Small intestine (tissue), 7 donors: ENCODE measurements at regions not wholly inside any gene's neighbourhood (a gene's known extent, or its start where the extent isn't known, plus 50 kb on each side); places are given as distances from the start of the nearest gene placed in this dataset.
A peak's percentile ranks its signal among the peaks of the same experiment; 100 is the strongest.

Experiments
- DNase-seq, 2 donors: peaks; one replicate each; pipeline versions ENCODE4 v3.0.0 to v3.0.0-alpha.2; 2013
- FAIRE-seq: peaks from 2 replicates; lab custom pipeline; 2012; peaks lifted over from hg19 to GRCh38; lab: Jason Lieb, UNC
- H3K27ac ChIP-seq, 3 donors: one replicate each; pipeline ENCODE4 v1.5.1; 2013; ENCODE audit warnings: low read length in 2 of 3, mild to moderate bottlenecking in 2 of 3, control low read depth in 1 of 3, inconsistent platforms in 1 of 3, low read depth in 1 of 3, moderate library complexity in 1 of 3
- H3K27me3 ChIP-seq, 3 donors: one replicate each; pipeline ENCODE4 v1.6.1; 2013; ENCODE audit warnings: low read length in 3 of 3, inconsistent platforms in 1 of 3; ENCODE audit not compliant: control insufficient read depth in 3 of 3, insufficient read depth in 3 of 3
- H3K36me3 ChIP-seq, 3 donors: one replicate each; pipeline ENCODE4 v1.6.1; 2013; ENCODE audit warnings: low read length in 3 of 3, inconsistent platforms in 1 of 3, low read depth in 1 of 3, mild to moderate bottlenecking in 1 of 3, moderate library complexity in 1 of 3; ENCODE audit not compliant: control insufficient read depth in 3 of 3, insufficient read depth in 2 of 3
- H3K4me1 ChIP-seq, 3 donors: one replicate each; pipeline ENCODE4 v1.6.1; 2013; ENCODE audit warnings: low read length in 2 of 3, inconsistent platforms in 1 of 3, low read depth in 1 of 3, mild to moderate bottlenecking in 1 of 3, moderate library complexity in 1 of 3; ENCODE audit not compliant: control insufficient read depth in 3 of 3, insufficient read depth in 2 of 3
- H3K4me3 ChIP-seq, 3 donors: one replicate each; pipeline ENCODE4 v1.5.1; 2013; ENCODE audit warnings: low read length in 3 of 3, control low read depth in 1 of 3, inconsistent platforms in 1 of 3, low read depth in 1 of 3, mild to moderate bottlenecking in 1 of 3, moderate library complexity in 1 of 3
- H3K9me3 ChIP-seq, 2 donors: one replicate each; pipeline ENCODE4 v1.6.1; 2013; ENCODE audit warnings: low read depth in 1 of 2, low read length in 1 of 2; ENCODE audit not compliant: control insufficient read depth in 2 of 2, insufficient read depth in 1 of 2
- WGBS, 3 donors: extraction: QIAGEN DNeasy Blood & Tissue Kit; methylation state at CpG; one replicate each; pipeline ENCODE4 v1.1.7; 2013; 5-methylcytosine and 5-hydroxymethylcytosine counted together
- donor health status: healthy with polysubstance abuse.
- donor health status: control.
- donor health status: control.
- donor health status: Bipolar disorder and iron deficiency.
- donor health status: healthy.

DNA sequence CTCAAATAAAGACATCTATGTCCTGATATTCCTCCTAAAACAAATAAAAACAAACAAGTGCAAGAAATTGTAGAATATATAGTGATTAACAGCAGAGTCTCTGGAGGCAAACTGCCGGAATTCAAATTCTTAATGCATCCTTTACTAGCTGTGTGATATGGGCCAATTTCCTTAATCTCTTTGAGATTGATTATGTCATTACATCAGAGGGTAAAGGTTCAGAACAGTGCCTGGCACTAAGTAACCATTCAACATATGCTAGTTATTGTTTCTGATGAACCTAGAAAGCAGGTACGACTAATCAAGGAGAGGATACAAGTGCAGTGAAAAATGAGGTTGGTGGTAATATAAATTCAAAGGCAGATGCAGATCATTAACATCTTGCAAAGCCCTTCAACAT, 81.1 kb upstream of the ADAMTS19 start:
- H3K9me3 ChIP-seq, result no peaks in the 10 kb centered on the region
- DNase-seq, result peak; percentile 46 to 85
- H3K4me3 ChIP-seq, result no peak overlapping the region
- no peaks in the 10 kb centered on the region for H3K36me3 ChIP-seq
- peaks cover 0 to 21% (median 3%) of the 10 kb centered on the region in 3 donors for H3K4me1 ChIP-seq
- FAIRE-seq, result peak; percentile 55
- WGBS, 3 donors, result 14 to 64% (median 30%) methylated on average over 2 of the region's 2 CpGs
- no peaks in the 10 kb centered on the region for H3K27me3 ChIP-seq
- H3K27ac ChIP-seq, result peak overlapping the region; percentile 29 to 78 (median 34)

GRCh38 chr5:129379406-129379805, 80.7 kb upstream of the ADAMTS19 start:
- Histone ChIP-seq H3K36me3 (no peaks in the 10 kb centered on the region), H3K4me1 (peaks cover 0 to 21% (median 3%) of the 10 kb centered on the region in 3 donors), H3K27me3 (no peaks in the 10 kb centered on the region), H3K27ac (peak overlapping the region; percentile 29 to 78 (median 34)), H3K9me3 (no peaks in the 10 kb centered on the region), H3K4me3 (no peak overlapping the region)
- 27 to 51% (median 33%) methylated on average over 4 of the region's 4 CpGs for WGBS, 3 donors
- no peak for FAIRE-seq
- DNase-seq, result peak in 1 of 2 donors; percentile 14

GRCh38 chr5:129382921-129383672, 77.0 kb upstream of the ADAMTS19 start:
- H3K4me3 ChIP-seq, result no peak overlapping the region
- DNase-seq (no peak), FAIRE-seq (no peak)
- WGBS, 3 donors, result 55 to 92% (median 84%) methylated on average over 1 of the region's 1 CpG
- no peak overlapping the region for H3K27ac ChIP-seq
- no peaks in the 10 kb centered on the region for H3K9me3 ChIP-seq
- no peaks in the 10 kb centered on the region for H3K36me3 ChIP-seq
- H3K4me1 ChIP-seq, result peaks cover 0 to 10% (median 3%) of the 10 kb centered on the region in 3 donors
- no peaks in the 10 kb centered on the region for H3K27me3 ChIP-seq

GRCh38 chr5:129384193-129384592, 75.9 kb upstream of the ADAMTS19 start:
- Histone ChIP-seq H3K27me3 (no peaks in the 10 kb centered on the region), H3K4me1 (peaks cover 0 to 11% (median 3%) of the 10 kb centered on the region in 3 donors), H3K27ac (no peak overlapping the region), H3K9me3 (no peaks in the 10 kb centered on the region), H3K4me3 (no peak overlapping the region), H3K36me3 (no peaks in the 10 kb centered on the region)
- DNase-seq (peak; percentile 47 to 76), FAIRE-seq (no peak)
- 35 to 60% (median 41%) methylated on average over 4 of the region's 4 CpGs for WGBS, 3 donors

DNA sequence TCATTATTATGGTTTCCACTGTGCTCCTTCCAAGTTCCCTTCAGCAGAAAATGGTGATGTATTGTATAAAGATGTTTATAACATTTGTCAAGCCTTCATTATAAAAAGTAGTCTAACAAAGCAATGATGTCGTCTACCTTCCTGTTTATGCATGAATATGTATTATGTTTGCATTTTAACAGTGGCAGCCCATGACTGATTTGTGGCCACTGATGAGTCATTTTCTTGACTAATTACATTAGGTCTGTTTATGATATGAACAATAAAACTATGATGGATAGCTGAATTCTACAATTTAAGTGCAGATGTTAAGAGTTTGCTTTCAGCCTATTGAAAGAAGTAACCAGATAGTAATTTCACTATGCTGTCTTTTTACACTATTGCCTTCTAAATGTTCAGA, 75.4 kb upstream of the ADAMTS19 start:
- FAIRE-seq (no peak), DNase-seq (peak in 1 of 2 donors; percentile 58)
- peaks cover 0 to 6% (median 0%) of the 10 kb centered on the region in 3 donors for H3K4me1 ChIP-seq
- WGBS, 3 donors, result 35 to 69% (median 47%) methylated on average over 1 of the region's 1 CpG
- H3K4me3 ChIP-seq, result no peak overlapping the region
- H3K9me3 ChIP-seq, result no peaks in the 10 kb centered on the region
- H3K27me3 ChIP-seq, result no peaks in the 10 kb centered on the region
- H3K36me3 ChIP-seq, result no peaks in the 10 kb centered on the region
- no peak overlapping the region for H3K27ac ChIP-seq

GRCh38 chr5:129387944-129388343, 72.2 kb upstream of the ADAMTS19 start:
- H3K4me1 ChIP-seq, result peaks cover 0 to 6% (median 0%) of the 10 kb centered on the region in 3 donors
- 28 to 60% (median 45%) methylated on average over 2 of the region's 2 CpGs for WGBS, 3 donors
- H3K9me3 ChIP-seq, result no peaks in the 10 kb centered on the region
- no peak overlapping the region for H3K4me3 ChIP-seq
- peak; percentile 73 for DNase-seq
- no peak for FAIRE-seq
- no peaks in the 10 kb centered on the region for H3K36me3 ChIP-seq
- H3K27me3 ChIP-seq, result no peaks in the 10 kb centered on the region
- peak overlapping the region in 1 of 3 donors; percentile 21 for H3K27ac ChIP-seq

GRCh38 chr5:129392681-129393080, 67.4 kb upstream of the ADAMTS19 start:
- no peak for DNase-seq
- no peak overlapping the region for H3K4me3 ChIP-seq
- no peak overlapping the region for H3K27ac ChIP-seq
- no peaks in the 10 kb centered on the region for H3K36me3 ChIP-seq
- no peaks in the 10 kb centered on the region for H3K27me3 ChIP-seq
- H3K9me3 ChIP-seq, result peaks cover 0 to 6% of the 10 kb centered on the region in 2 donors
- 62 to 85% (median 77%) methylated on average over 6 of the region's 6 CpGs for WGBS, 3 donors
- no peak for FAIRE-seq
- H3K4me1 ChIP-seq, result peaks cover 0 to 6% (median 0%) of the 10 kb centered on the region in 3 donors

DNA sequence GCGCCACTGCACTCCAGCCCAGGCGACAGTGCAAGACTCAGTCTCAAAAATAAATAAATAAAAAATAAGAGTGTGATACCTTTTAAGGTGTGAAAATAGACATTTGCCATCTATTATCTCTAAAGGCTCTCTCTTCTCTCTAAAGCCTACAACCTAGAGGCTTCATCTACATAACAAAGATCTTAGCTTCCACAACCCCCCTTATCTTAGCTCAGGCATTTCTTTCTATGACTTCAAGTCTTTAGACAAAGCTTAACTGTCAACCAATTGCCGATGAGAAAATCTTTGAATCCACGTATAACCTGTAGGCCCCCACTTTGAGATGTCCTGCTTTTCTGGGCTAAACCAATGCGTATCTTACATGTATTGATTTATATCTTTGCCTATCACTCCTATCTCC, 64.9 kb upstream of the ADAMTS19 start:
- Histone ChIP-seq H3K9me3 (peaks cover 0 to 6% of the 10 kb centered on the region in 2 donors), H3K27ac (no peak overlapping the region), H3K27me3 (no peaks in the 10 kb centered on the region), H3K4me1 (no peaks in the 10 kb centered on the region), H3K4me3 (no peak overlapping the region), H3K36me3 (no peaks in the 10 kb centered on the region)
- WGBS, 3 donors, result 95 to 99% (median 97%) methylated on average over 5 of the region's 5 CpGs
- DNase-seq, result no peak
- FAIRE-seq, result no peak
